ENCODE measurements at regions not wholly inside any gene's neighbourhood (a gene's known extent, or its start where the extent isn't known, plus 50 kb on each side); places are given as distances from the start of the nearest gene placed in this dataset.
A peak's percentile ranks its signal among the peaks of the same experiment; 100 is the strongest.

DNA sequence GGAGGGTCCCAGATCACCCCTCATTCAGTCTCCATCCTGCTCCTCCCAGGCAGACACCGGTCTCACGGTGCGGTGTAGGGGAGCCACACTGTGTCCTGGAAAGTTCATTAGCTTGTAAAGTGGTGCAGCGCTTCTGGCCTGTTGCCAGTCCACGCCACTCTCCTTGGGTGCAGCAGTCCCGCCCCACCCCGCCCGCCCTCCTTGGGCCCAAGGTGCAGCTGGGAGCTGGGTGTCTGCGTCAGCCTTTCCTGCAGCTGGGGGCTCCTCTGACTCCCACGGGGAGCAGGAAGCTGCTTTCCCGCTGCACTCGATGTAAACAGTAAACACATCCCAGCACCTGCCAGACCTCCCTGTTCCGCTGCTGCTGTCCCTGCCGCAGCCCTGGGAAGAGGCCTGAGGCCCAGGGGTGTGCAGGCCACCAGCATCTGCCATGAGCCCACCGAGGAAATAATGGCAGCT is 53.8 kb upstream of the ASB18 start:
- Histone ChIP-seq H3K27me3 (ENCODE audit: control insufficient read depth, insufficient read depth, low read length) (no peaks in the 10 kb centered on the region), H3K9me3 (ENCODE audit: control insufficient read depth in 2 of 3, insufficient read depth in 1 of 3, low read length in 3 of 3) (peaks cover 0 to 9% (median 1%) of the 10 kb centered on the region in 3 donors), H3K4me1 (ENCODE audit: control insufficient read depth in 2 of 3, insufficient read depth in 2 of 3, low read depth in 1 of 3, low read length in 3 of 3) (no peaks in the 10 kb centered on the region), H3K9ac (ENCODE audit: low read length in 3 of 3) (no peak overlapping the region), H3K36me3 (ENCODE audit: control insufficient read depth in 2 of 3, insufficient read depth in 3 of 3, low read length in 3 of 3) (no peaks in the 10 kb centered on the region), H3K27ac (ENCODE audit: low read depth in 2 of 2, low read length in 2 of 2) (no peak overlapping the region), H3K4me3 (ENCODE audit: low read length in 3 of 3) (no peak overlapping the region)
- TF ChIP-seq, protein P1, sequence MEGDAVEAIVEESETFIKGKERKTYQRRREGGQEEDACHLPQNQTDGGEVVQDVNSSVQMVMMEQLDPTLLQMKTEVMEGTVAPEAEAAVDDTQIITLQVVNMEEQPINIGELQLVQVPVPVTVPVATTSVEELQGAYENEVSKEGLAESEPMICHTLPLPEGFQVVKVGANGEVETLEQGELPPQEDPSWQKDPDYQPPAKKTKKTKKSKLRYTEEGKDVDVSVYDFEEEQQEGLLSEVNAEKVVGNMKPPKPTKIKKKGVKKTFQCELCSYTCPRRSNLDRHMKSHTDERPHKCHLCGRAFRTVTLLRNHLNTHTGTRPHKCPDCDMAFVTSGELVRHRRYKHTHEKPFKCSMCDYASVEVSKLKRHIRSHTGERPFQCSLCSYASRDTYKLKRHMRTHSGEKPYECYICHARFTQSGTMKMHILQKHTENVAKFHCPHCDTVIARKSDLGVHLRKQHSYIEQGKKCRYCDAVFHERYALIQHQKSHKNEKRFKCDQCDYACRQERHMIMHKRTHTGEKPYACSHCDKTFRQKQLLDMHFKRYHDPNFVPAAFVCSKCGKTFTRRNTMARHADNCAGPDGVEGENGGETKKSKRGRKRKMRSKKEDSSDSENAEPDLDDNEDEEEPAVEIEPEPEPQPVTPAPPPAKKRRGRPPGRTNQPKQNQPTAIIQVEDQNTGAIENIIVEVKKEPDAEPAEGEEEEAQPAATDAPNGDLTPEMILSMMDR (IDR thresholded peaks at IDR 0.05; ENCODE audit: borderline replicate concordance, extremely low read depth, insufficient read depth): no peak
- DNase-seq: no peak
- FAIRE-seq: no peak
- intact Hi-C loops (cut with DNase I): no loop called here

DNA sequence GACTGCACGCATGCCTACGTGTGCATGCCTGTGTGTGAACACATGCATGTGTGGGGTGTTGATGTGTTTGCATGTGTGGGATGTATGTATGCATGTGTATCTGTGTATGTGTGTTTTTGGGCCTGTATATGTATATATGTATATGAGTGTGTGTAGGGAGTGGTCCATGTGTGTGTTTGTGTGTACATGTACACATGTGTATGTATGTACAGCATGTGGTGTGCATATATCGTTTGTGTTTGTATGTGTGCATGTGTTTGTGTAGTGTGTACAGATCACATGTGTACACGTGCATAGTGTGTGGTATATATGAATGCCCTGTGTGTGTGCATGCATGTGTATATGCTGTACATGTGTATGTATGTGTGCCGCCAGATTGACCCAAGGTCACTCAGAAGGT is 54.2 kb upstream of the ASB18 start:
- Histone ChIP-seq H3K36me3 (ENCODE audit: control insufficient read depth in 2 of 3, insufficient read depth in 3 of 3, low read length in 3 of 3) (no peaks in the 10 kb centered on the region), H3K27ac (ENCODE audit: low read depth in 2 of 2, low read length in 2 of 2) (no peak overlapping the region), H3K9me3 (ENCODE audit: control insufficient read depth in 2 of 3, insufficient read depth in 1 of 3, low read length in 3 of 3) (peaks cover 0 to 5% (median 0%) of the 10 kb centered on the region in 3 donors), H3K9ac (ENCODE audit: low read length in 3 of 3) (no peak overlapping the region), H3K4me3 (ENCODE audit: low read length in 3 of 3) (no peak overlapping the region), H3K27me3 (ENCODE audit: control insufficient read depth, insufficient read depth, low read length) (no peaks in the 10 kb centered on the region), H3K4me1 (ENCODE audit: control insufficient read depth in 2 of 3, insufficient read depth in 2 of 3, low read depth in 1 of 3, low read length in 3 of 3) (no peaks in the 10 kb centered on the region)
- intact Hi-C loops (cut with DNase I): no loop called here
- DNase-seq (no peak), FAIRE-seq (no peak)
- TF ChIP-seq, protein P1 (IDR thresholded peaks at IDR 0.05; ENCODE audit: borderline replicate concordance, extremely low read depth, insufficient read depth): no peak

DNA sequence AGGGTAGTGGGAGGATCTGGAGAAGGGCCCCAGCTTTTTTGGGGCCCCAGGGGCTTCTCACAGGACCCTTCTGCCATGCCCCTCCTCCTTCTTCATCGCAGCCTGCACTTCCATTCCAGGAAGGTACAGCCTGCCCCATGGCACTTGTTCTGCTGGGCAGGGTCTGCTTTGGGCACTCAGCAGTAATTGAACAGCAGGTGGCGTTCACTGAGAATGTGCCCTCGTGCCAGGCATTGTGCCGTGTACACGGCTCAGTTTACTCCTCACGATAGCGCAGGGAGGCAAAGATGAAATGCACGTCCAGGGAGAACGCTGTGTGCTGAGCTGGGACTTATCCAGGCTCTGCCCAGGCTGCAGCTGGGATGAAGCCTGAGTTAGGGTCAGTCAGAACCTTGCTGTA is 54.8 kb upstream of the ASB18 start:
- intact Hi-C loops (cut with DNase I): no loop called here
- Histone ChIP-seq H3K9me3 (ENCODE audit: control insufficient read depth in 2 of 3, insufficient read depth in 1 of 3, low read length in 3 of 3) (no peaks in the 10 kb centered on the region), H3K36me3 (ENCODE audit: control insufficient read depth in 2 of 3, insufficient read depth in 3 of 3, low read length in 3 of 3) (no peaks in the 10 kb centered on the region), H3K9ac (ENCODE audit: low read length in 3 of 3) (no peak overlapping the region), H3K27me3 (ENCODE audit: control insufficient read depth, insufficient read depth, low read length) (no peaks in the 10 kb centered on the region), H3K4me3 (ENCODE audit: low read length in 3 of 3) (no peak overlapping the region), H3K27ac (ENCODE audit: low read depth in 2 of 2, low read length in 2 of 2) (no peak overlapping the region), H3K4me1 (ENCODE audit: control insufficient read depth in 2 of 3, insufficient read depth in 2 of 3, low read depth in 1 of 3, low read length in 3 of 3) (no peaks in the 10 kb centered on the region)
- FAIRE-seq: no peak
- DNase-seq: no peak
- TF ChIP-seq, protein P1 (IDR thresholded peaks at IDR 0.05; ENCODE audit: borderline replicate concordance, extremely low read depth, insufficient read depth): peak; percentile 21

DNA sequence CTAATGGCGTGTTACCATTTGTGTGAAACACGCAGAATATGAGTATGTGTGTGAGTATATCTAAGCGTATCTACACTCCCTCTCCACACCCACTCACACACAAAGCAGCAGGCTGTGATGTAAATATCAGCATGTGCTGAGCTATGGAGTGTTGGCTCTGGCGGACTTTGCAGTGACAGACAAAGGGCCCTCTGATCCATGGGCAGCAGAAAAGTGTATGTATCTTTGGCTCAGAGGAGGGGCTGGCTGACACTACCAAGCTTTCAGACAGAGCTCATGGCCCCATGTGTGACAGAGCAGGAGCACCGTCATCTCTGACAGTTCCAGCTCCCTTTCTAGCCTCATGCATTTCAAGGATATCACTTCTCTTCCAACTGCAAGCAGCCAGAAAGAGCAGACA is 57.2 kb upstream of the ASB18 start:
- TF ChIP-seq, protein P1 (IDR thresholded peaks at IDR 0.05; ENCODE audit: borderline replicate concordance, extremely low read depth, insufficient read depth): no peak
- no peak overlapping the region for H3K9ac ChIP-seq (ENCODE audit: low read length in 3 of 3)
- H3K36me3 ChIP-seq (ENCODE audit: control insufficient read depth in 2 of 3, insufficient read depth in 3 of 3, low read length in 3 of 3): no peaks in the 10 kb centered on the region
- H3K27me3 ChIP-seq (ENCODE audit: control insufficient read depth, insufficient read depth, low read length): no peaks in the 10 kb centered on the region
- FAIRE-seq: no peak
- no peak for DNase-seq
- H3K4me1 ChIP-seq (ENCODE audit: control insufficient read depth in 2 of 3, insufficient read depth in 2 of 3, low read depth in 1 of 3, low read length in 3 of 3): no peaks in the 10 kb centered on the region
- no peaks in the 10 kb centered on the region for H3K9me3 ChIP-seq (ENCODE audit: control insufficient read depth in 2 of 3, insufficient read depth in 1 of 3, low read length in 3 of 3)
- H3K27ac ChIP-seq (ENCODE audit: low read depth in 2 of 2, low read length in 2 of 2): no peak overlapping the region
- intact Hi-C loops (cut with DNase I): no loop called here
- no peak overlapping the region for H3K4me3 ChIP-seq (ENCODE audit: low read length in 3 of 3)

All from kidney (tissue), 13 donors.